ENCODE measurements at regions not wholly inside any gene's neighbourhood (a gene's known extent, or its start where the extent isn't known, plus 50 kb on each side); places are given as distances from the start of the nearest gene placed in this dataset.

DNA sequence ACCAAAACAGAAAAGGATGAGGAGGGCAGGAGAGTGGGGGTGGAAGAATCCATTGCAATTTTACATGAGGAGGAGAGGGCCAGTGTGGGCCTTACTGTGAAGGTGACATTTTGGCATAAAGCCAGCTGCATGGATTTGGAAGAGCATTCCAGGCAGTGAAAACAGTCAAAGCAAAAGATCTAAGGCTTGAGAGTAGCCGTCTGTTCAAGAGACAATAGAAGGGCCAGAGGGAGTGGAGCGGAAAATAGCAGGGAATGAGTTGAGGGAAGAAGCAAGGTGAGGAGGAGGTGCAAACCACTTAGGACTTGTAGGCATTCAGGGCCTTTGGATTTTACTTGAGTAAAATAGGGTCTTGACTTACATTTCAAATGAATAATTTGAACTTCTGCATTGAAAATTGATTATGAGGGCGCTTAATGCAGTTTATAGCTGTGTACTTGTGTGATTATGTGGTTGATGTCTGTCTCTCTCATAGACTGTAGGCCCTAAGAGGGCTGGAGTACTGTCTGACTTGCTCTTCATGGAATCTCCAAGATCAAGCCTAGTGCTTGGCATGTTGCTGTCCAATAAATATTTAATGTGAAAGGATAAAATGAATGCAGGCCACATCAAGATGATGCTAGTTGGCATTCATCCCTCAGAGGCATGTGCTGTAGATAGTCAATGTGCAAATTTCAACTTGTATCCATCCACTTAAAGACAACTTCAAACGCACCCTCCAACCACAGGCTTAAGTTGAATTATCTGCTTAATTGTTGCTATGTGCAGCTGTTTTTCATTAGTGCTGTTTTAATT lies 772.1 kb upstream of the RBFOX1 start:
- no peak for DNase-seq

DNA sequence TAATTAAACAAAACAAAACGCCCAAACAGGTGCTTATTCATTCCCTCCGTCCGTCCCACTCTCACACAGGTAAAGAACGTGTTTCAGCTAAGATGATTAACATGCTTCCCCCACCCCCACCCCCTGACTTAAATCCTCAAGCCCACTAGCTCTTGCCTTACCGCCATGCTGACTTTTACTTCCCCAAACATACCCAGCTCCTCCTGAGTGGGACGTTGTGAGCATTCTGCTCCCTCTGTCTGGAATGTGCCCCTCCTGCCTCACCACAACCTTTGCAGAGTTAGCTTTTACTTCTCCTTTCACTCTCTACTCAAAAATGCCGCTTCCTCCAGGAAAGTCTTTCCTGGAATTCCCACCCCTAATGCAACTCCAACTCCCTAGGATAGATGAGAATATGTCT lies 774.0 kb upstream of the RBFOX1 start:
- DNase-seq = no peak

DNA sequence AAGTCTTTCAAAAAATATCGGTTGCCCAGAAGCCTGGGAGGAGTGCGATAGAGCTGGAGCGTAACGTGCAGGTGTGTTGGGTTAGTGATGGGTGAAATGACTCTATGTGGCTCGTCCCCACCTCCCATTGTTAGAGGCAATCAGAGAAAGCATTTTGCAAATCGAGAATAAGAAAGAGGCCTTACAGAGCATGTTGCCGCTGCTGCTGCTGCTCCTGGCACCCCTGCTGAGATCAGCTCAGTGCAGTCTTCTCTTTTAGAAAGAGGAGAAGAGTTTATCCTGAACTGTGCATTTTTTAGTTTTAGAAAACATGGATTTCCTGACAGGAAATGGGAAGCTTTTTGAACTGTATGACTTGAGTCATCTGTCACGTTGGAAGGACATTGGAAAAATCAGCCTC lies 774.5 kb upstream of the RBFOX1 start:
- DNase-seq = no peak

DNA sequence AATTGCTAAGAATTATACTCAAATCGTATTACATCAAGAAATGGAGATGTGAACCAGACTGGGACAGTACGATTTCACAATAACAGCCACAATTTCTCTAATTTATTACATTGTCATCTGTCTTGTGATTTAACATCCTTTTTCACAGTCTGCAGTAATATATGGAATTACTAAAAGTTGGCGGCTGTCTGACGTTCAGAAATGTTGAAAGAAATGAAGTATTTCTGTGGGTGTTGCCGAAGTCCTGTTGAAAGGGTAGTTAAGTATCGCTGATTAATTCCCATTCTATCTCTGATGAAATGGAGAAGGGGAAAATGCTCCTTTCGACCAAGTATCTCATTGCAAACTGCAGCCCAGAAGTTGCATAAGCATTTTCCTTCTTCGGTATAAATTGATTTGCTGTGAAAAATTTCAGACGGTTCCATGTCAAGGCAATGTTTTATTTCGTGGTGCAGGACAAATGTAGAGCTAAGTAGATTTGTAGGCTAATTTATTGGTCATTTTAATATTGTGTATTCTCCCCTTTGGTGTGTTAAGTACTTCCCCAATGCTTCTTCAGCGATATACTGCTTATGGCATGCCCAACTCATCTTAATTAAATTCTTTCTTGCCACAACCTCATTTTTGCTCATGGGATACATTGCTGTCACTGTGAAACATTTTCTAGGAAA lies 775.2 kb upstream of the RBFOX1 start:
- no peak for DNase-seq

DNA sequence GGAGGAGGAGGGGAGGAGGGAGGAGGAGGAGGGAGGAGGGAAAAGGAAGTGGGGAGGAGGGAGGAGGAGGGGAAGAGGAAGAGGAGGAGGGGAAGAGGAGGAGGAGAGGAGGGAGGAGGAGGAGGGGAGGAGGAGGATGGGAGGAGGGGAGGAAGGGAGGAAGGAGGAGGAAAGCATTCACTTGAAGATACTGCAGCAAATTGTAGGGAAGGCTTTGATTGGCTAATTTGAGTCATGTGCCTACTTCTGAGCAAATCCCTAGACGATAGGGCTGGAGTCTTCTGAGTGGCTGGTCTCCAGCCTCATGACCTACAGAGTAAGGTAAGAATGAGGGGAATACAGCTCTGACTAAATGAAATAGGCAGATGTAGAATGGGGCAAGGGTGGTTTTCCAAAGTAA lies 783.2 kb upstream of the RBFOX1 start:
- DNase-seq = no peak

DNA sequence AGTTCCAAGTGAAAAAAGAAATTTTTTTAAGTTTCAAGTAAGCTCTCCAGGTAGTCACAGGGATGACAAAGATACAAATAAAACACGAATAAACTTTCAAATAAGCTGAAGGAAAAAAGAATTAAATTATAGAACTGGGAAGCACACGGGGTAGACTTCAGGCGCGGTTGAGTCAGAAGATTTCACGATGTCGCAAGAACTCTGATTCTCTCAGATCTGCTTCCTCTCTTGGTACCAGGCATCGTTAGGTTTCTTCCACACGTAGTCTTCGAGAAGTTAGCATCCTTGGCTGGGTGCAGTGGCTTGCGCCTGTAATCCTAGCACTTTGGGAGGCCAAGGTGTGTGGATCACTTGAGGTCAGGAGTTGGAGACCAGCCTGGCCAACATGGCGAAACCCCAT lies 784.1 kb upstream of the RBFOX1 start:
- DNase-seq = no peak

DNA sequence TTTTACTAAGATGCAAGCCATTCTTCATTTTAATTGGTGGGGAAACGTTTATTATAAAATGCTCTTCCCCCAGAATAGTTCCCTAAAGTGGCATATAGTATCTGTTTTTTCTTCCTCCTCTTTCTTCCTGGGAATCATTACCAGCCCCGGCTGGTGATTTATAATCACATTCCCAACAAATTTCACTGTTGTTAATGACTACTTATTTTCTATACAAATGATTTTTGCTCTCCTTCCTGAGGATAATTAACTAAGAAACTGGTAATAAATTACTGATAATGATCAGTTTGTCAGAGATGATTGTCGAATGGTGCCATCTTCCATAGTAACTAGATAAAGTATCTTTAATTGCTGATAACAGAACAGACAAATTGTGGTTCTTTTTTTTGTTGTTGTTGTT lies 785.5 kb upstream of the RBFOX1 start:
- DNase-seq = no peak

DNA sequence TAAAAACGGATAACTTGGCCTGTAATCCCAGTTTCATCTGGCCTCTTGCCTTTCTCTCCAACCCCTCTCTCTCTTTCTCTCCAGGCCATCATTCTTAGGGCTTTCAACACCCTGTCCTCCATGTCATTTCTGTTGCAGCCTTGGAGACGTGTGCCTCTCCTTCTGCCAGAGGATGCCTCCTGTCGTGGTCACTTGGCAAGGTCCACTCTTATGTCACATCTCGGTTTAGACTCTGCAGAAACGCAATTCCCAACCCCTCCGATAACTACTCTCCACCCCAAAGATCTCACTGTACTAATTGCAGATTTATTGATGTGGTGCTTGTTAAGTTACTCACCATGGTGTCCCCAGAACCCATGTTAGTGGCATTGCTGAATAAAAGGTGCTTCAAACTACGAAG lies 787.3 kb upstream of the RBFOX1 start:
- DNase-seq = no peak

DNA sequence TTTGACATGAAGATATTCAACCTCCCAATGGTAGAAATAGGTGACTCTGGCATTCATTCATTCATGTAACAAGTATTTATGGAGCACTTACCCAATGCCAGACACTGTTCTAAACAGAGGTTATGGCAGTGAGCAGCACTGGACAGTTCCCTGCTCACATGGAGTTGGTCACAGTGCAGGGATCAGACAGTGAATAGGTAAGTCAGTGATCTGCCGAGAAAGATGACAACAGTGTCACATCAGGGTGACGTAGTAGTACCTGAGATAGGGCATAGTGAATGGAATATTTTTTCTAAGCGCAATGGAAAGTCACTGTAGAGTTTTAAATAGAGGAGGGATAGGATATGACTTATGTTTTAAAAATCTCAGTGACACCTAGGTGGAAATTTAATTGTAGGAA lies 791.4 kb upstream of the RBFOX1 start:
- no peak for DNase-seq

DNA sequence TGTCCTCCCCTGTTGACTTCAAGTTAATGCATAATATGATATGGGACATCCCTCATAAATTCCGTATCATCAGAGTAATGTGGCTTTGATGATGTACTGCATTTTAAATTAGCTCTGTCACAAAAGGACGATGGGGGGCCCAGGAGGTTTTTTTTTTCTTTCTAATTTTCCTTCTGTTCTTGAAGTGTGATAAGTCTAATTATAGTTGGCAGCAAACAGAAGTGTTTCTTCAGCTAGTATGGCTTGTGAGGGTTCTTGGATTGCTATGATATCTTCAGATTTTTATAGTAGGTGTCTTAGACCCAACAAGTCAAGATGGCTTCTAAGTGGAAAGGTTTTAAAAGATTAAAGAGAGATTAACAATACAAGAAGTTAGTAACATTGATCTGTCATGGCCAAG lies 796.2 kb upstream of the RBFOX1 start:
- DNase-seq = no peak

DNA sequence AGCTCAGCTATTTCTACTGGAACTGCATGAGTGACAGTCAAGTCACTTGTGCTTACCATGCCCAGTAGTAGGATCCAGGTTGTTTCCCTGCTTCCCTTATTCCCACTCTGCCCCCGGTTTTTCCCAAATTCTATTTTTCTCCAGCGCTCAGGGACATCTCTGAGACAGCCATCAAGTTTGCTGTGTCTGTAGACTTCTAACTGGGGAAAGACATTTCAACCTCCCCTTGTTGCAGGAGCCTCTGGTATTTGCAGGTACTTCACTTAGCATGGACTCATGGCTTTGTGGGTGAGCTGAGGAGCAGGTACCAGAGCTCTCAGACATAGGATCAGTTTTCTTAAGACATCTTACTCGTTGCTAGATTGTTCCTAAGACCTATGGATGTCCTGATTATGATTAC lies 801.6 kb upstream of the RBFOX1 start:
- DNase-seq = no peak

DNA sequence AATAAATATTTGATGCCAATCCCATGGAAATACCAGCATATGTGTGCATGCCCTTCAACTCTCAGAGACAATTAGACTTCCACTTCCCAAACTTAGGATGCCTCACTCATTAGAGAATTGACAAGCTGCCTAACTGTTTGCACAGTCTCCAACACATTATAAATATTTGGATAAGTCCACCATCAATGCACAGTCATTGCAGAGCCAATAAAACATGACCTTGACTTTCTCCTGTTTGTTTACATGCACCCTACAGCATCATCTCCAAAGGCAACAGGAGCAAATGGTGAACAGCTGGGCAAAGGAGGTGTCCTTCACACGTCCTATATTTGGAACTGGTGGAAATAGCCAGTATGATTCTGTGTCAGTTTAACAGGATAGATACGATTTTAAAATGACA lies 804.4 kb upstream of the RBFOX1 start:
- no peak for DNase-seq

DNA sequence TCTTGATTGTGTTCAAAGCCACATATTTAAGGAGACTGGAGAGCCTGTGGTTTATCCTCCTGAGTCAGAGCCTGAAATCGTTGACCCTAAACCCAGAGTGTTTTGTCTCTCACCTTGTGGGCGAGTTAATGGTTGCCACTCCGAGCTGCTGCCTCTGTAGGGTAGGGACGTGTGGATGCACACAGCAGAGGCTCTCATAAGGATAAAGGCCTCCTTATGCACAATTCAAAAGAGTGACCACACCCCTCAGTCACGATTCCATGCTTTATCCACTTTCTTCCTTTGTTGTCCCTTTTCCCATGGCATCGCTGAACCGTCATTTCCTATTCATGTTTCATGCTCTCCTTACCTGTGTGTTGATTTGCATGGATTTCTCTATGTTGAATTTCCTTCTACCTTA lies 805.0 kb upstream of the RBFOX1 start:
- no peak for DNase-seq

DNA sequence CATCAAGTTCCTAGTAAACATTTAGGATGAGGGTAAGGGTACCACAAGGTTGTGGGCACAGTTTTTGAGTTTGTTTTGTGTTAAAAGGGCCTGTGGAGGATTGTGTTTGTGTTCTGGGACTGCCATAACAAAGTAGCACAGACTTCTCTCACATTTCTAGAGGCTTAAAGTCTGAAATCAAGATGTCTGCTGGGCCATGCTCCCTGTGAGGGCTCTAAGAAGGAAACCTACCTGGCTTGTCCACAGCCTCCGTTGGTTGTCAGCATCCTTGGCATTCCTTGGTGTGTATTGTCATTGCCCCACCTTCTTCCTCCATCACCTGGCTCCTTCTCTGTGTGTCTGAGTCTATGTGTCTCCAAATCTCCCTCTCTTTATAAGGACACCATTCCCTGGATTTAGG lies 808.1 kb upstream of the RBFOX1 start:
- no peak for DNase-seq

DNA sequence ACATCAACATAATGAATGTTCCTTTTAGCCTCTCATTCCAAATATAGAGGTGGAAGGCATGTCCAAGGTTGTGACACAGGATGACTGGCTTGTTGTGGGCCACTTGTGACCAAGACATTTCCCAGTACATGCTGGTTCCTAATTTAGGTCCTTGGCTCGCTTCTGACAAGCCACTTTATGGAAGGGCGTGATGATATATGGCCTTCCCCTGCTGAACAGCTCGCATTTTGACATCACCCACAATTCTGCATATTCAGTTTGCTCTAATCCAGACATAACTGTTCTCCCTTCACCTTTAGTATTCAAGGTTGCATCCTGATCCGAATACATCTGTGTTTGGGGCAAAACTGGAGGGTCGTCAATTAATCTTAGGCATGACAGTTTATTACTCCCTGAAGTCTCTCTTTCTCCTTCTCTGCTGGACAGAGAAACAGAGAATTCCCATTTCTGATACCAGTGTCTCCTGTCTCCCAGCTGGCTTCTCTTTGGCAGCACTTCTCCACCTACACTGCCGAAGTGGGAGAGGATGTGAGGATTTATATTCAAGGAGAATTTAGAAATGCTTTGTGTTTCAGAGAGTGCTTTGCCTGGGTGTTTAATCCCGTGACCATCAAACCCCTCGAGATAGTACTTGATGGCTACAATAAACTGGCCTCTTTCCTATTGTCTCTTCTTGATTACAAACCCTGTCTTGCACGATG lies 815.5 kb upstream of the RBFOX1 start:
- DNase-seq = no peak

DNA sequence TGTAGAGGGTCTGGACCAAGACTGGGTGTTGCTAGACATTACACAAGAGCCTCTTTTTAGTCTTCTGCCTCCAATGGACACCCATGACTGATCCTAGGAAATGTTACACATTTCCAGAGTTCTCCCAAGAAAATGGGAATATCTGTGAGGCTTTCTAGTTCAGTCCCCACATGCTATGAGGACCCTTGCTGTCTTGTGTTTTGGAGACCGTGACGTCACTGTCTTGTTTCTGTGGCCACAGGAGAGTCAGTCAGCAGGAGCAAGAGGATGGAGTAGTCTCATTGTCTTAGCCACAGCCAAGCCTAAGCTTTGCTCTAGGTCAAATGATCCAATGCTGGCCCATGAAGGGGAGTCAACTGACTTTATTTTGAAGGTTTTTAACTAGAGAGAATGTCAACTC lies 820.1 kb upstream of the RBFOX1 start:
- no peak for DNase-seq

DNA sequence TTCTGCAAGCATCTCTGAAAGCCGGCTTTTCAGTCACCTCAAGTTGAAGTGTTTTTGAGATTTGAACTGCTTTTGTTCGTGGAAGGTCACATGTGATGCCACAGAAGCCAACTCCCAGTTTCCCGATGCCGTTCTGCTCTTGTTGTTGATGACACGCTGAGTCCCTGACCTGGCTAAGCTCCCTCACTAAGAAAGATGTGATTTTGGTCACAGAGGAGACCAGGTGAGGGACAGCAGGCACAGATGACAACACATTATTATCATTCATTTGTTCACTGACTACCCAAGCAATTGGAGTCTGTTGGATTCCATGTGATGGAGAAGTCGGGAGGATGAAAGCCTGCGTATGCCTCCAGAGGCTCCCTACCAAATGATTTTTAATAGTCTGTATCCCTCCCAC lies 822.4 kb upstream of the RBFOX1 start:
- no peak for DNase-seq

DNA sequence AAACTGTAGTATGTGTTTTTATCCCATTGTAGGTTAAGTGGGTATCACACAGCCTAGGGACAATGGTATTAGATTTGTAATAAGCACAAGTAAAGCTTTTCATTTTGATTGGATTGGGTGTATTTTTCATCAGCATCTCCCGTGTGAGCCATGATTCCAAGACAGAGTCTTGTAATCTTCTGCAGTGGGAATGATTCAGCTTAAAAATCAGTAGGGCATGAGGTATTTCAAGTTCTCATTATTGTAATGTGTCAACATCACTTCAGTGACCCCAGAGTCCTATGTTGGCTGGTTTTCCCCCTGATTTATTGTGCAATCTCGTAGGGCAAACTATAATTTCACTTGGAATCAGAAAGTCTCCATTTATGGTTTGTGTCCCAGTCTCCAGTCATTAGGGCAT lies 833.2 kb upstream of the RBFOX1 start:
- no peak for DNase-seq

DNA sequence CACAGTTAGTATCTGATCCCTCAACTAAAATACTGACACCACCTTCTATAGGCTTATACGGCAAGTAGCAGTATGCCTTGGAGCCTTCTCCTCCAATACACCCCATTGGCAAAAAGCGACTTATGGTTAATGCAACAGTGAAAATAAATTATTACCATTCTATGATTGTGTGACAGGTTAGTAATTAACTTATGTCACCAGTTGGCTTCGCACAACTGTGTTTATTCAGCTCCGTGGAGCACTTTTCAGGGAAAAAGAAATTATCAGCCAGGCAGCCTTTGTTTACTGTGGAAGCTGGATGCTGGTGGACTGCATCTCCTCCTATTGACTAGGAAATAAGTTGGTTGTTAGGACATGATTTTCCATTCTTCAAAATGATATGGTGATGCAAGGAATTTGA lies 833.8 kb upstream of the RBFOX1 start:
- no peak for DNase-seq

DNA sequence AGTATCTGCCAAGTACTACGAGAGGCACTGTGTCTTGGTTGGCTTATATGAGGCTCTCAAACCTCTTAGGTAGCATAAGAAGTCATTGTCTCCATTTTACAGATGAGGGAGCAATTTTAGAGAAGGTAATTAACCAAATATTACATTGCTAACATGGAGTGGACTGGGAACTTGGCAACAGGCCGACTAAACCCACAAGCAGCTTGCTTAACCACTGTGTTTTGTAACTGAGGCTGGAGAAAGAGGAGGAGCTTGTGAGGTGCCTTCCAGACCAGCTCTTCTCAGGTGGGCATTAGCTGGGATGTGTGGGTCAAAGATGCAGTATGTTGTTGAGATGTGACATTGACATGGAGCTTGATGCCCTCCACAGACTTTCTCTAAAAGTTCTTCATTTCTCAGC lies 835.6 kb upstream of the RBFOX1 start:
- no peak for DNase-seq

DNA sequence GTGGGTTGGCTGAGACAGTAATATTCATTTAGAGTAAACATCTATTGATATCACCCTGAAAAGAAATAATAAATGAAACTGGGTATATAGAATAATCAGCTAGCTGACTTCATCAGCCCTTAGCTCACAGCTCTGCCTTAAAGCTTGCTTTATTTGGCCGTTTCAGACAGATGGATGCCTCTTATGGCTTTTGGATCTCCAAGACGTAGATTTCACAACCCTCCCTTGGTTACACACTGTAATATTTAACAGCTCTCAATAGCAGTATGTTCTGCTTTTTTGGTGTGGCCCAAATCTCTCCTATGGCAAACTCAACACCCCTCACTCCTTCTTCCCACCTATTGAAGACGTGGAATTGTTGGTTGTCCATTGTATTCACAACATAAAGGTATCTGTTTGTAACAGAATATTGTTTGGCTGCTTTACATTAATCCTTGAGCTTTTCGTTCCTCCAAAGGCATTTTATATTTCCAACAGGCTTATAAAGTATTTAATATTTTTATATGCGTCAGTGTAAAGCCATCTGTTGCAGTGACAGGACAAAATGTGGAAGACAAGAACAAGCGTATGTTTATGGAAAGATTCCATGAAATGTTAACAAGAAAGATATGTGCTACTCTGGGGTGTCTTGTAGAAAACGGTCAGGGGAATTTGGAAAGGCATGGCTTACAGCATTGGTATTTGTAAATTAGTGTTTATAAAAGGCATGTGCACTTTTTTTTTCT lies 837.0 kb upstream of the RBFOX1 start:
- no peak for DNase-seq

DNA sequence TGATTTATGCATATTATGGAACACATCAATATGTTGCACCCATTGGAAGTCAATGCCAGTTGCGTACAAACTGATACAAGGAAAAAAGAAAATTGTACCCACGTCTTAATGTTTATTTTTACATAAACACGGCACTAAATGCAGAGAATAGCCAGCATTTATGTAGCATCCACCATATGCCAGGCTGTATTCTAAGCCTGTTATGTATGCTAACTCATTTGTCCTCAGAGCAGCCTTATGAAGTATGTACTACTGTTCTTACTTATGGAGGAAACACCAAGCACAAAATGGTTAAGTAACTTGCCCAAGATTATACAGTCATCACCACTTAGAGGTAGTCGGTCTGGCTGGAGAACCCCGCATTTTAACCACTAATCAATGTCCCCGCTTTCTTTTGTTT lies 837.9 kb upstream of the RBFOX1 start:
- DNase-seq = no peak

DNA sequence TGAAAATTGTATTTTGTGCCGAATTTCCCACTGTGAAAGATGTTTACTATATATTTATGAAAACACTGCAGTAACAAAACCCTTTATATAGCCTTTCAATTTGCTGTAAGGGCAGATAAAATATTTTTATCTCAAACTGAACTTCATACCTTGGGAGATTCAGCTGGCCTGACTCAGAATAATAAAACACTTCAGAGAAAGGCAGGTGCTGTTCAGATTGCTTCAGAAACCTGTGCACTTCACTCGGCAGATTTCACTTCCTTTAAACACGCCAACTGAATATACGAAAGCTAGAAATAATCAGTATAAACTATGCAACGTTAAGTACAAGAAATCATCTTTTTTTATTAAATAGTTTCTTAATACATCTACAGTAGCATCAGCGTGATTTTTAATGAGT lies 839.1 kb upstream of the RBFOX1 start:
- DNase-seq = no peak

DNA sequence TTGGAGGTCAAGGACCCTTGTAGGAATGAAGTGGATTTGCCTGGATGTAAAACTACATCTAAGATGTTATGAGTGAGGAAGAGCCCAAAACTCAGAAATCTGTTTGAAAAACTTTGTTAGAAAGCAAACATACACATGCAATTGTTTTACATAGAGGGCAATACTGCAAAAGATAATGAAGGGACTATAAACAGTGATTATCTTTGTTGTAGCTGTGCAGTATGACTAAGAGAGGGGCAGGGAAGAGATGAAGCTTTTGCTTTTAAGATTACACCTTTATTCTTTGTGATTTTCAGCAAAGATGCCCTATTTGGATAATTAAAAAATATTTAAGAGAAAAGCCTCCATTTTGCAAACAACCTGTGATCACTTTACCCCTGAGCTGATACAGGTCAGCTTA lies 839.9 kb upstream of the RBFOX1 start:
- DNase-seq = no peak
